ENCODE measurements at regions not wholly inside any gene's neighbourhood (a gene's known extent, or its start where the extent isn't known, plus 50 kb on each side); places are given as distances from the start of the nearest gene placed in this dataset.
"Not testable (repeated sequence)": the region's sequence is repeated elsewhere in the genome, so short reads cannot be mapped to it uniquely, and the experiment has no call there.

- Mint-ChIP-seq H3K27ac (no peak overlapping the region), H3K9me3 (peaks cover 0 to 4% (median 0%) of the 10 kb centered on the region in 11 donors), H3K4me1 (no peaks in the 10 kb centered on the region), H3K36me3 (no peaks in the 10 kb centered on the region), H3K4me3 (no peak overlapping the region), H3K27me3 (peaks cover 0 to 5% (median 0%) of the 10 kb centered on the region in 5 donors)
- CTCF ChIA-PET = no interaction called here
- DNase-seq (no peak), ATAC-seq (no peak)
- Histone ChIP-seq H3K4me3 (ENCODE audit: low read length) (no peak overlapping the region), H3K36me3 (ENCODE audit: control insufficient read depth in 2 of 3, insufficient read depth in 3 of 3, low read length in 3 of 3) (no peaks in the 10 kb centered on the region), H3K4me1 (ENCODE audit: control insufficient read depth in 2 of 2, insufficient read depth in 2 of 2, low read length in 2 of 2) (no peaks in the 10 kb centered on the region), H3K27ac (ENCODE audit: low read depth, low read length) (no peak overlapping the region), H3K27me3 (ENCODE audit: control insufficient read depth in 2 of 2, insufficient read depth in 2 of 2, low read length in 2 of 2) (no peaks in the 10 kb centered on the region), H3K9me3 (ENCODE audit: control insufficient read depth in 2 of 3, low read length in 3 of 3) (no peaks in the 10 kb centered on the region)
- intact Hi-C loops (cut with micrococcal nuclease) = no loop called here
- POLR2A ChIA-PET = no interaction called here
Observed at GRCh38 chr15:96629511-96629910, 299.0 kb downstream of the NR2F2 start.

GRCh38 chr15:96638793-96639192 lies 308.3 kb downstream of the NR2F2 start:
- Histone ChIP-seq H3K4me1 (ENCODE audit: control insufficient read depth in 2 of 2, insufficient read depth in 2 of 2, low read length in 2 of 2) (no peaks in the 10 kb centered on the region), H3K27ac (ENCODE audit: low read depth, low read length) (no peak overlapping the region), H3K27me3 (ENCODE audit: control insufficient read depth in 2 of 2, insufficient read depth in 2 of 2, low read length in 2 of 2) (no peaks in the 10 kb centered on the region), H3K9me3 (ENCODE audit: control insufficient read depth in 2 of 3, low read length in 3 of 3) (no peaks in the 10 kb centered on the region), H3K4me3 (ENCODE audit: low read length) (no peak overlapping the region), H3K36me3 (ENCODE audit: control insufficient read depth in 2 of 3, insufficient read depth in 3 of 3, low read length in 3 of 3) (no peaks in the 10 kb centered on the region)
- intact Hi-C loops (cut with micrococcal nuclease) = no loop called here
- peaks cover 0 to 9% (median 0%) of the 10 kb centered on the region in 5 donors for H3K27me3 Mint-ChIP-seq
- H3K9me3 Mint-ChIP-seq = peaks cover 0 to 12% (median 4%) of the 10 kb centered on the region in 11 donors
- peaks cover 0 to 4% (median 0%) of the 10 kb centered on the region in 5 donors for H3K36me3 Mint-ChIP-seq
- no peak overlapping the region for H3K27ac Mint-ChIP-seq
- ChIA-PET POLR2A (no interaction called here), CTCF (no interaction called here)
- ATAC-seq (no peak), DNase-seq (no peak)
- H3K4me1 Mint-ChIP-seq = no peaks in the 10 kb centered on the region
- H3K4me3 Mint-ChIP-seq = no peak overlapping the region

DNA sequence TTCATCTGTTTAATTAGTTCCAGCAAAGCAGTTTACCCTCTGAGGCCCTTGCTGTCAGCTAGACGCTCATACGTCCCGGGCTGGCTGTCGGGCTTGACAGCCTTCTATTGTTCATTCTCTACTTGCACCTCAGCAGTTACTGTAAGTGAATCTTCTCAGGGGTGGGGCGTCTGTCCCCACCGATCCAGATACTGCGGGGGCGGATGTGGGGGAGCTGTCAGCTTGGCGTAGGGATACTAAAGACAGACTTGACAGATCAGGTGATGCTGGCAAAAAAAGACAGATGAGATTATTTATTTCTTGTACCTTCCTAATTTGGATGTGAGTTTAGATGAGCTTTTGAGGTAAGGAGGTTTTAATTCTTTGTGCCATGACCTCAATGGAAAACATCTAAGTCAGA lies 315.3 kb downstream of the NR2F2 start:
- H3K9me3 ChIP-seq (ENCODE audit: control insufficient read depth in 2 of 3, low read length in 3 of 3) = no peaks in the 10 kb centered on the region
- Mint-ChIP-seq H3K27ac (no peak overlapping the region), H3K9me3 (peaks cover 2 to 13% (median 4%) of the 10 kb centered on the region in 11 donors), H3K27me3 (peaks cover 0 to 3% (median 0%) of the 10 kb centered on the region in 5 donors), H3K4me1 (no peaks in the 10 kb centered on the region), H3K4me3 (no peak overlapping the region), H3K36me3 (peaks cover 0 to 4% (median 0%) of the 10 kb centered on the region in 5 donors)
- CTCF ChIA-PET = no interaction called here
- no peak overlapping the region for H3K27ac ChIP-seq (ENCODE audit: low read depth, low read length)
- H3K4me3 ChIP-seq (ENCODE audit: low read length) = no peak overlapping the region
- intact Hi-C loops (cut with micrococcal nuclease) = no loop called here
- ATAC-seq (no peak), DNase-seq (no peak)
- H3K4me1 ChIP-seq (ENCODE audit: control insufficient read depth in 2 of 2, insufficient read depth in 2 of 2, low read length in 2 of 2) = no peaks in the 10 kb centered on the region
- no peaks in the 10 kb centered on the region for H3K36me3 ChIP-seq (ENCODE audit: control insufficient read depth in 2 of 3, insufficient read depth in 3 of 3, low read length in 3 of 3)
- POLR2A ChIA-PET = no interaction called here
- H3K27me3 ChIP-seq (ENCODE audit: control insufficient read depth in 2 of 2, insufficient read depth in 2 of 2, low read length in 2 of 2) = no peaks in the 10 kb centered on the region

- Mint-ChIP-seq H3K9me3 (peaks cover 0 to 16% (median 4%) of the 10 kb centered on the region in 11 donors), H3K4me1 (no peaks in the 10 kb centered on the region), H3K27me3 (peaks cover 0 to 5% (median 3%) of the 10 kb centered on the region in 5 donors), H3K36me3 (no peaks in the 10 kb centered on the region), H3K27ac (no peak overlapping the region), H3K4me3 (no peak overlapping the region)
- H3K27ac ChIP-seq (ENCODE audit: low read depth, low read length) = no peak overlapping the region
- H3K4me1 ChIP-seq (ENCODE audit: control insufficient read depth in 2 of 2, insufficient read depth in 2 of 2, low read length in 2 of 2) = no peaks in the 10 kb centered on the region
- DNase-seq = no peak
- H3K36me3 ChIP-seq (ENCODE audit: control insufficient read depth in 2 of 3, insufficient read depth in 3 of 3, low read length in 3 of 3) = no peaks in the 10 kb centered on the region
- intact Hi-C loops (cut with micrococcal nuclease) = no loop called here
- H3K4me3 ChIP-seq (ENCODE audit: low read length) = no peak overlapping the region
- H3K9me3 ChIP-seq (ENCODE audit: control insufficient read depth in 2 of 3, low read length in 3 of 3) = no peaks in the 10 kb centered on the region
- ATAC-seq = no peak
- ChIA-PET POLR2A (no interaction called here), CTCF (no interaction called here)
- H3K27me3 ChIP-seq (ENCODE audit: control insufficient read depth in 2 of 2, insufficient read depth in 2 of 2, low read length in 2 of 2) = no peaks in the 10 kb centered on the region
Observed at GRCh38 chr15:96648866-96649265, 318.4 kb downstream of the NR2F2 start.

GRCh38 chr15:96657096-96657495 lies 326.6 kb downstream of the NR2F2 start:
- intact Hi-C loops (cut with micrococcal nuclease) = no loop called here
- Histone ChIP-seq H3K36me3 (ENCODE audit: control insufficient read depth in 2 of 3, insufficient read depth in 3 of 3, low read length in 3 of 3) (no peaks in the 10 kb centered on the region), H3K27ac (ENCODE audit: low read depth, low read length) (no peak overlapping the region), H3K4me1 (ENCODE audit: control insufficient read depth in 2 of 2, insufficient read depth in 2 of 2, low read length in 2 of 2) (no peaks in the 10 kb centered on the region), H3K4me3 (ENCODE audit: low read length) (no peak overlapping the region), H3K27me3 (ENCODE audit: control insufficient read depth in 2 of 2, insufficient read depth in 2 of 2, low read length in 2 of 2) (no peaks in the 10 kb centered on the region), H3K9me3 (ENCODE audit: control insufficient read depth in 2 of 3, low read length in 3 of 3) (no peaks in the 10 kb centered on the region)
- H3K9me3 Mint-ChIP-seq = peaks cover 0 to 10% (median 4%) of the 10 kb centered on the region in 11 donors
- POLR2A ChIA-PET = no interaction called here
- no peak overlapping the region for H3K27ac Mint-ChIP-seq
- CTCF ChIA-PET = no interaction called here
- DNase-seq = no peak
- H3K27me3 Mint-ChIP-seq = peaks cover 0 to 18% (median 4%) of the 10 kb centered on the region in 5 donors
- H3K4me3 Mint-ChIP-seq = no peak overlapping the region
- no peak for ATAC-seq
- no peaks in the 10 kb centered on the region for H3K4me1 Mint-ChIP-seq
- H3K36me3 Mint-ChIP-seq = no peaks in the 10 kb centered on the region

DNA sequence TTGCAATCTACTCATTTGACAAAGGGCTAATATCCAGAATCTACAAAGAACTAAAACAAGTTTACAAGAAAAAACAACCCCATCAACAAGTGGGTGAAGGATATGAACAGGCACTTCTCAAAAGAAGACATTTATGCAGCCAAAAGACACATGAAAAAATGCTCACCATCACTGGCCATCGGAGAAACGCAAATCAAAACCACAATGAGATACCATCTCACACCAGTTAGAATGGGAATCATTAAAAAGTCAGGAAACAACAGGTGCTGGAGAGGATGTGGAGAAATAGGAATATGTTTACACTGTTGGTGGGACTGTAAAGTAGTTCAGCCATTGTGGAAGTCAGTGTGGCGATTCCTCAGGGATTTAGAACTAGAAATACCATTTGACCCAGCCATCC lies 336.5 kb downstream of the NR2F2 start:
- H3K9me3 ChIP-seq (ENCODE audit: control insufficient read depth in 2 of 3, low read length in 3 of 3); H3K4me3 ChIP-seq (ENCODE audit: low read length); H3K27ac ChIP-seq (ENCODE audit: low read depth, low read length); H3K4me3 Mint-ChIP-seq; CTCF ChIA-PET; intact Hi-C loops (cut with micrococcal nuclease); POLR2A ChIA-PET; H3K36me3 Mint-ChIP-seq; H3K4me1 Mint-ChIP-seq; H3K36me3 ChIP-seq (ENCODE audit: control insufficient read depth in 2 of 3, insufficient read depth in 3 of 3, low read length in 3 of 3); H3K4me1 ChIP-seq (ENCODE audit: control insufficient read depth in 2 of 2, insufficient read depth in 2 of 2, low read length in 2 of 2); H3K27ac Mint-ChIP-seq; H3K27me3 Mint-ChIP-seq; H3K27me3 ChIP-seq (ENCODE audit: control insufficient read depth in 2 of 2, insufficient read depth in 2 of 2, low read length in 2 of 2); ATAC-seq; DNase-seq: not testable (repeated sequence)
- H3K9me3 Mint-ChIP-seq = peaks cover 0 to 12% (median 8%) of the 10 kb centered on the region in 11 donors

GRCh38 chr15:96670389-96670788 lies 339.9 kb downstream of the NR2F2 start:
- H3K27me3 Mint-ChIP-seq = no peaks in the 10 kb centered on the region
- H3K27ac ChIP-seq (ENCODE audit: low read depth, low read length) = no peak overlapping the region
- DNase-seq = no peak
- intact Hi-C loops (cut with micrococcal nuclease) = no loop called here
- H3K9me3 Mint-ChIP-seq = peaks cover 0 to 8% (median 0%) of the 10 kb centered on the region in 11 donors
- H3K36me3 Mint-ChIP-seq = no peaks in the 10 kb centered on the region
- ChIA-PET POLR2A (no interaction called here), CTCF (no interaction called here)
- no peaks in the 10 kb centered on the region for H3K27me3 ChIP-seq (ENCODE audit: control insufficient read depth in 2 of 2, insufficient read depth in 2 of 2, low read length in 2 of 2)
- no peaks in the 10 kb centered on the region for H3K4me1 ChIP-seq (ENCODE audit: control insufficient read depth in 2 of 2, insufficient read depth in 2 of 2, low read length in 2 of 2)
- no peaks in the 10 kb centered on the region for H3K9me3 ChIP-seq (ENCODE audit: control insufficient read depth in 2 of 3, low read length in 3 of 3)
- ATAC-seq = no peak
- no peaks in the 10 kb centered on the region for H3K36me3 ChIP-seq (ENCODE audit: control insufficient read depth in 2 of 3, insufficient read depth in 3 of 3, low read length in 3 of 3)
- no peak overlapping the region for H3K27ac Mint-ChIP-seq
- H3K4me1 Mint-ChIP-seq = no peaks in the 10 kb centered on the region
- no peak overlapping the region for H3K4me3 Mint-ChIP-seq
- H3K4me3 ChIP-seq (ENCODE audit: low read length) = no peak overlapping the region
